Pancreas (tissue), 10 donors: ENCODE measurements at regions not wholly inside any gene's neighbourhood (a gene's known extent, or its start where the extent isn't known, plus 50 kb on each side); places are given as distances from the start of the nearest gene placed in this dataset.

Source experiments
- ATAC-seq, 4 donors: fragments of 200-7000 bp; cut with Tn5 transposase; one replicate each; pipeline versions ENCODE4 v1.8.0 to v1.9.1; 2020; ENCODE audit warnings: mild to moderate bottlenecking in 4 of 4, moderate library complexity in 4 of 4
- DNase-seq, 6 donors: peaks; one replicate each; pipeline ENCODE4 v3.0.0-alpha.2; 2020
- FAIRE-seq: peaks from 2 replicates; lab custom pipeline; 2012; peaks lifted over from hg19 to GRCh38; lab: Jason Lieb, UNC
- H3K27ac ChIP-seq, 4 donors: fragments of 200-600 bp; sonication (generic); 1 replicate in 3 of 4; 2 replicates in 1 of 4; pipeline versions ENCODE4 v1.5.0 to v1.8.0; 2020
- H3K27me3 ChIP-seq, 4 donors: fragments of 200-600 bp; one replicate each; pipeline ENCODE4 v1.8.0; 2021
- H3K36me3 ChIP-seq, 3 donors: fragments of 200-600 bp; sonication (generic) in 1 of 3; one replicate each; pipeline versions ENCODE4 v1.5.0 to v1.8.0; 2020 to 2021
- H3K4me1 ChIP-seq, 3 donors: fragments of 200-600 bp; one replicate each; pipeline ENCODE4 v1.8.0; 2021
- H3K4me3 ChIP-seq, 4 donors: fragments of 200-600 bp; sonication (generic) in 2 of 4; one replicate each; pipeline versions ENCODE4 v1.5.0 to v1.8.0; 2020 to 2021
- H3K9me3 ChIP-seq, 4 donors: fragments of 200-600 bp; one replicate each; pipeline ENCODE4 v1.8.0; 2021
- WGBS, 2 donors: extraction: QIAGEN DNeasy Blood & Tissue Kit; methylation state at CpG; one replicate each; pipeline ENCODE4 v1.1.7; 2013; 5-methylcytosine and 5-hydroxymethylcytosine counted together
- intact Hi-C, 3 donors: fragments of 100-400 bp; cut with DNase I; formaldehyde crosslinking; loops; one replicate each; pipeline versions ENCODE4 v1.11.1 to v1.14.2; 2022
- TF ChIP-seq, protein P1 (sequence below), 4 donors: fragments of 200-600 bp; sonication (generic) in 3 of 4; IDR thresholded peaks; one replicate each; pipeline versions ENCODE4 v1.5.0 to v1.8.0; 2021; ENCODE audit warnings: antibody characterized with exemption in 4 of 4
- donor health status: healthy with polysubstance abuse.
- donor health status: DM: no; HTN: no; CAD: no; lungs with moderate emphysema.
- donor health status: DM: no; HTN: no; CAD: no.
- donor health status: control.
- donor health status: control.
- donor health status: Bipolar disorder and iron deficiency.
- donor health status: DM: yes; HTN: yes; CAD: no.
- donor health status: DM: no; HTN: no; CAD: no.
- donor health status: DM: no; HTN: no; CAD: no.
- donor health status: DM: yes; HTN: yes; CAD: no.

DNA sequence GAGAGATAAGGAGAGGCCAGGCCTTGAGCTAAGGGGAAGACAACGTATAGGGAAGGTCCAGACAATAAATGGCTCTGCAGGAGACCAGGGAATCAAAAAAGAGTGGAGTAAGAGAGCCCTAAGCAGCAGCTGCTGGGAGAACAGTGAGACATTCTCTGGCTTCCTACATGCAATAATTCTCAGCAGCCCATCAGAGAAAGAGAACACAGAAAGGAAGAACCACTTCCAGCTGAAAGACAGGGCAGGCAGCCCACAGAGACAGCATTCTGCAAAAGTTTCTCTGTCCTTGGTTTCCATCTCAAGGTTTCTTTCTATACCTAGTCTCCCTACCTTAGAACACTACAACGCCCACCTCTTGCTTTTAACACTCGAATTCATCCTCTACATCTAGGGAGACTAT, 189.9 kb downstream of the DEPDC1B start:
- Histone ChIP-seq H3K4me1 (no peaks in the 10 kb centered on the region), H3K9me3 (no peaks in the 10 kb centered on the region), H3K27ac (no peak overlapping the region), H3K4me3 (no peak overlapping the region), H3K27me3 (no peaks in the 10 kb centered on the region), H3K36me3 (no peaks in the 10 kb centered on the region)
- no peak for FAIRE-seq
- TF ChIP-seq, protein P1, sequence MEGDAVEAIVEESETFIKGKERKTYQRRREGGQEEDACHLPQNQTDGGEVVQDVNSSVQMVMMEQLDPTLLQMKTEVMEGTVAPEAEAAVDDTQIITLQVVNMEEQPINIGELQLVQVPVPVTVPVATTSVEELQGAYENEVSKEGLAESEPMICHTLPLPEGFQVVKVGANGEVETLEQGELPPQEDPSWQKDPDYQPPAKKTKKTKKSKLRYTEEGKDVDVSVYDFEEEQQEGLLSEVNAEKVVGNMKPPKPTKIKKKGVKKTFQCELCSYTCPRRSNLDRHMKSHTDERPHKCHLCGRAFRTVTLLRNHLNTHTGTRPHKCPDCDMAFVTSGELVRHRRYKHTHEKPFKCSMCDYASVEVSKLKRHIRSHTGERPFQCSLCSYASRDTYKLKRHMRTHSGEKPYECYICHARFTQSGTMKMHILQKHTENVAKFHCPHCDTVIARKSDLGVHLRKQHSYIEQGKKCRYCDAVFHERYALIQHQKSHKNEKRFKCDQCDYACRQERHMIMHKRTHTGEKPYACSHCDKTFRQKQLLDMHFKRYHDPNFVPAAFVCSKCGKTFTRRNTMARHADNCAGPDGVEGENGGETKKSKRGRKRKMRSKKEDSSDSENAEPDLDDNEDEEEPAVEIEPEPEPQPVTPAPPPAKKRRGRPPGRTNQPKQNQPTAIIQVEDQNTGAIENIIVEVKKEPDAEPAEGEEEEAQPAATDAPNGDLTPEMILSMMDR (IDR thresholded peaks at IDR 0.05) = no peak
- no peak for ATAC-seq
- intact Hi-C loops = no loop called here
- 61 to 71% methylated on average over 3 of the region's 3 CpGs for WGBS, 2 donors
- no peak for DNase-seq

DNA sequence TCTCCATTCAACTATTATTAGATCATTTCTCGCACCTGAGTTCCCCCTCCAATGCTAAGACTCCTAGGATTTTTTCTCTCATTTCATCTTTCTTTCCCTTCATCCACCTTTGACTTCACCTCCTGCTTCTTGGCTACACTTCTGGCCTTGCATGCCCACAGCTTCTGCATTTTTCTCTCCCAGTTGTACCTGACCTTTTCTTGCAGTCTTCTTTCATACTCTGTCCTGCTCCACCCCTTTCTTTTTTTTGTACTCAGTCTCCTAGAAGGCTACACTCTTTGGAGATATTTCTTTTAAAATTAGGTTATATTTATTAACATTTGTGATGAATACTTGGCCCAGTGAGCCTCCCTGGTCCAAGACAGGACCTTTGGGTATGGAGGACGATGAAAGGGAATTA, 190.4 kb downstream of the DEPDC1B start:
- no peaks in the 10 kb centered on the region for H3K36me3 ChIP-seq
- H3K27ac ChIP-seq = no peak overlapping the region
- TF ChIP-seq, protein P1 (IDR thresholded peaks at IDR 0.05) = no peak
- intact Hi-C loops = no loop called here
- no peak for FAIRE-seq
- H3K27me3 ChIP-seq = no peaks in the 10 kb centered on the region
- no peaks in the 10 kb centered on the region for H3K9me3 ChIP-seq
- DNase-seq = no peak
- no peak overlapping the region for H3K4me3 ChIP-seq
- 74 to 89% methylated on average over 2 of the region's 2 CpGs for WGBS, 2 donors
- H3K4me1 ChIP-seq = no peaks in the 10 kb centered on the region
- no peak for ATAC-seq

DNA sequence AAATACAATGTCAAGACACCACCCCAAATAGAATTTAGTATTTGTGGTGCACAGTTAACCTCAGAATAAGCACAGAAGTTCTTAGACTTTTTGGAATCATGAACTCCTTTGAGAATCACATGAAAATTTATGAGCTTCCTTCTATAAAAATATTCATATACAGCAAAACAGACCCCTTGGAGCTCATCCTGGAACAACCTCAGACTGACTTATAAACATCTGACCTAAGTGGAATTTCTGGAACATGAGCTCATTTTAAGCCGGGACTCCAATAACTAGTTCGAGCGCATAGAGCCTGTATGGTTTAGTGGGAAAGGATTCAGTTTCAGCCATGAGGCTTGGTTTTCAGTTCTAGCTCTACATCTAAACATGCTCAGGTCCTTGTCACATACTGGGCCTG, 192.3 kb downstream of the DEPDC1B start:
- intact Hi-C loops = no loop called here
- peak; percentile 66 for FAIRE-seq
- Histone ChIP-seq H3K4me1 (no peaks in the 10 kb centered on the region), H3K27me3 (no peaks in the 10 kb centered on the region), H3K4me3 (no peak overlapping the region), H3K27ac (no peak overlapping the region), H3K9me3 (no peaks in the 10 kb centered on the region), H3K36me3 (no peaks in the 10 kb centered on the region)
- ATAC-seq = no peak
- no peak for DNase-seq
- WGBS, 2 donors = 90 to 94% methylated on average over 3 of the region's 3 CpGs
- TF ChIP-seq, protein P1 (IDR thresholded peaks at IDR 0.05) = no peak

DNA sequence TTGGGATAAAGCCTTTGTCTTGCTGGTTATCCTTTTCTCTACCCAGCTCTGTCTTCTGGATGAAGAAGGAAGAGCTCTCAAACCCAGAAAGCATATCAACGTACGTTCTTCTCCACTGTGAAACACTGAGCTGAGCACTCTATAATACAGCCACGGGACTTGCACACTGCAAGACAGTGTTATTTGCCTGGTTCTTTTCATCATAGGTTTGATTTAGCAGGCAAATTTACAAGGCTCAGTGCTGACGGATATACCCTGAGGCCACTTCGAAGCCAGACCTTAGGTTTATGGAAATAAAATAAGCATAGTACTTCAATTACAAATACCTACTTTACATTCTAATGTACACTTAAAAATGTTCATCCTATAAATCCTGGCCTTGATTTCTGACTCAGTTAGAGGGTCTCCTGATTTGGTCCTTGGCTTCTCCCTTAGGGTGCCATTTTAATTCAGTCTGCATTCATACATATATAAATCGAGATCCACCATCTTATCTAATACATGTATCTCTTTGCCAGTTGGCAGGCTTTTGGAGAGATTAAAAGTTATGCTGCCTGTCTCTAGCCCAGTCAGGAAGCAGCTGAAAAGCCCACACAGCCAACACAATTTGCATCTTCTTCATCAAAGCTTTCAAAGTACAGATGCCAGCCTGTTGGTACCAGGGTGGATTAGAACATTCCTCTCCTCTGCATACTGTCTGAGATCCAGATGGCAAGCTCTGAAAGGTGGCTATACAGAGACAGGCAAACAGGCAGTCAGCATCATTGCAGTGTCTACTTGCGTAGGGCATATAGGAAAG, 194.4 kb downstream of the DEPDC1B start:
- WGBS, 2 donors = 72 to 86% methylated on average over 7 of the region's 7 CpGs
- no peaks in the 10 kb centered on the region for H3K9me3 ChIP-seq
- H3K27me3 ChIP-seq = no peaks in the 10 kb centered on the region
- no peaks in the 10 kb centered on the region for H3K36me3 ChIP-seq
- intact Hi-C loops = no loop called here
- no peak overlapping the region for H3K27ac ChIP-seq
- DNase-seq (no peak), FAIRE-seq (no peak), ATAC-seq (no peak)
- TF ChIP-seq, protein P1 (IDR thresholded peaks at IDR 0.05) = no peak
- H3K4me1 ChIP-seq = no peaks in the 10 kb centered on the region
- H3K4me3 ChIP-seq = no peak overlapping the region

DNA sequence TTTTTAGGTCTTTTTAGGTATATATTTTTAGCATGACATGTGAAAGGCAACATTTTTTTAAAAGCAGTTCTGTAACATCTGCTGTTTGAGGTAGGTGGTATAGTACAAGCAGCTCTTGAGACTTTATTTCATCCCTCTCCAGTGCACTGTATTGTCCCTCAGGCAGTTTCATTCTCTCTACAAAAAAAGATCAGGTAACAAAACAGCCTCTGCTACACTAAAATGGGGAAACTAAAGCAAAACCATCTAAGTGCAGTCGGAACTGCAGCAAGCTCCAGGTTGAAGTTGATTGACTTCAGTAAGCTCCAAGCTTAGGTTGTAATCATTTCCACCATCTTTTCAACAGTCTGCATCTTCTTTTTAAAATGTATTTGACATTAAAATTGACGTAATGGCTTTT, 195.6 kb downstream of the DEPDC1B start:
- Histone ChIP-seq H3K36me3 (no peaks in the 10 kb centered on the region), H3K4me3 (no peak overlapping the region), H3K9me3 (no peaks in the 10 kb centered on the region), H3K27me3 (no peaks in the 10 kb centered on the region), H3K27ac (no peak overlapping the region), H3K4me1 (no peaks in the 10 kb centered on the region)
- DNase-seq (no peak), FAIRE-seq (no peak), ATAC-seq (no peak)
- TF ChIP-seq, protein P1 (IDR thresholded peaks at IDR 0.05) = no peak
- 58 to 75% methylated on average over 2 of the region's 2 CpGs for WGBS, 2 donors
- intact Hi-C loops = no loop called here
